ENCODE measurements at regions not wholly inside any gene's neighbourhood (a gene's known extent, or its start where the extent isn't known, plus 50 kb on each side); places are given as distances from the start of the nearest gene placed in this dataset.

- DNase-seq (ENCODE audit: low read depth), result no peak
Observed at GRCh38 chr7:12783421-12784095, 96.1 kb downstream of the ARL4A start.

GRCh38 chr7:12785473-12785872 is 98.0 kb downstream of the ARL4A start:
- DNase-seq (ENCODE audit: low read depth), result no peak

- DNase-seq (ENCODE audit: low read depth), result no peak
Observed at GRCh38 chr7:12786494-12786893, 99.1 kb downstream of the ARL4A start.

- no peak for DNase-seq (ENCODE audit: low read depth)
Observed at GRCh38 chr7:12788171-12788570, 100.7 kb downstream of the ARL4A start.

GRCh38 chr7:12788591-12788990 is 101.2 kb downstream of the ARL4A start:
- DNase-seq (ENCODE audit: low read depth), result no peak

- no peak for DNase-seq (ENCODE audit: low read depth)
Observed at GRCh38 chr7:12794722-12795302, 107.4 kb downstream of the ARL4A start.

- DNase-seq (ENCODE audit: low read depth), result no peak
Observed at GRCh38 chr7:12796397-12797127, 109.1 kb downstream of the ARL4A start.

- no peak for DNase-seq (ENCODE audit: low read depth)
Observed at GRCh38 chr7:12800486-12800885, 113.1 kb downstream of the ARL4A start.

GRCh38 chr7:12801107-12801506 is 113.7 kb downstream of the ARL4A start:
- no peak for DNase-seq (ENCODE audit: low read depth)

GRCh38 chr7:12802070-12802469 is 114.6 kb downstream of the ARL4A start:
- DNase-seq (ENCODE audit: low read depth), result no peak

GRCh38 chr7:12803542-12803941 is 116.1 kb downstream of the ARL4A start:
- no peak for DNase-seq (ENCODE audit: low read depth)

- DNase-seq (ENCODE audit: low read depth), result no peak
Observed at GRCh38 chr7:12805518-12805928, 118.1 kb downstream of the ARL4A start.

- no peak for DNase-seq (ENCODE audit: low read depth)
Observed at GRCh38 chr7:12805957-12806356, 118.5 kb downstream of the ARL4A start.

- DNase-seq (ENCODE audit: low read depth), result no peak
Observed at GRCh38 chr7:12809476-12809875, 122.0 kb downstream of the ARL4A start.

- DNase-seq (ENCODE audit: low read depth), result no peak
Observed at GRCh38 chr7:12812111-12812510, 124.7 kb downstream of the ARL4A start.

GRCh38 chr7:12814107-12814506 is 126.7 kb downstream of the ARL4A start:
- no peak for DNase-seq (ENCODE audit: low read depth)

- DNase-seq (ENCODE audit: low read depth), result no peak
Observed at GRCh38 chr7:12814828-12815227, 127.4 kb downstream of the ARL4A start.

GRCh38 chr7:12815426-12815825 is 128.0 kb downstream of the ARL4A start:
- DNase-seq (ENCODE audit: low read depth), result no peak

- no peak for DNase-seq (ENCODE audit: low read depth)
Observed at GRCh38 chr7:12815871-12816270, 128.4 kb downstream of the ARL4A start.

GRCh38 chr7:12820777-12821176 is 133.3 kb downstream of the ARL4A start:
- DNase-seq (ENCODE audit: low read depth), result no peak

GRCh38 chr7:12821746-12822145 is 134.3 kb downstream of the ARL4A start:
- DNase-seq (ENCODE audit: low read depth), result no peak

- DNase-seq (ENCODE audit: low read depth), result no peak
Observed at GRCh38 chr7:12826079-12826478, 138.6 kb downstream of the ARL4A start.

- no peak for DNase-seq (ENCODE audit: low read depth)
Observed at GRCh38 chr7:12827219-12827821, 139.9 kb downstream of the ARL4A start.

All from non-pigmented ciliary epithelial cell (primary cell).